ENCODE measurements at regions not wholly inside any gene's neighbourhood (a gene's known extent, or its start where the extent isn't known, plus 50 kb on each side); places are given as distances from the start of the nearest gene placed in this dataset.

DNA sequence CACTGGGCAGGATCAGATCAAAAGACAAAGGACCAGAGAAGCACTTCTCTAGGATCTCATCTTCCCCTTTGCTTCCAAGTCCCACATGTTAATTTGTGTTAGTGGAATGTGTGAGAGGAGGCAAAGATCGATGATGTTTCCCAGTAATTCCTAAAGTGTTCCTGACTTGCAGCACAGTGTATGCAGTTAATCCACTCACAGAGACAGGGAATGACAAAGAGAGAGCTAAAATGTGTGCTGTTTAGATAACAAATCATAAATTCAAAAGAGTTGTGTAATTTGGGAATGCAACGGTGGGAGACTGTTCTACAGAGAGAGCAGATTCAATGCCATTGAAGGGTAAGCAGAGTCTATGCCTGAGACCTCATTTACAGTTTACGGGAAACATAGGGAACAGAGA lies 132.0 kb upstream of the SVIL start:
- Histone ChIP-seq H3K9me3 (ENCODE audit: control insufficient read depth in 2 of 3, insufficient read depth in 1 of 3, low read length in 3 of 3) (no peaks in the 10 kb centered on the region), H3K4me3 (ENCODE audit: low read length in 3 of 3) (no peak overlapping the region), H3K27me3 (ENCODE audit: control insufficient read depth, insufficient read depth, low read length) (no peaks in the 10 kb centered on the region), H3K9ac (ENCODE audit: low read length in 3 of 3) (no peak overlapping the region), H3K36me3 (ENCODE audit: control insufficient read depth in 2 of 3, insufficient read depth in 3 of 3, low read length in 3 of 3) (no peaks in the 10 kb centered on the region), H3K4me1 (ENCODE audit: control insufficient read depth in 2 of 3, insufficient read depth in 2 of 3, low read depth in 1 of 3, low read length in 3 of 3) (no peaks in the 10 kb centered on the region), H3K27ac (ENCODE audit: low read depth in 2 of 2, low read length in 2 of 2) (no peak overlapping the region)
- intact Hi-C loops (cut with DNase I) = no loop called here
- TF ChIP-seq, protein P1, sequence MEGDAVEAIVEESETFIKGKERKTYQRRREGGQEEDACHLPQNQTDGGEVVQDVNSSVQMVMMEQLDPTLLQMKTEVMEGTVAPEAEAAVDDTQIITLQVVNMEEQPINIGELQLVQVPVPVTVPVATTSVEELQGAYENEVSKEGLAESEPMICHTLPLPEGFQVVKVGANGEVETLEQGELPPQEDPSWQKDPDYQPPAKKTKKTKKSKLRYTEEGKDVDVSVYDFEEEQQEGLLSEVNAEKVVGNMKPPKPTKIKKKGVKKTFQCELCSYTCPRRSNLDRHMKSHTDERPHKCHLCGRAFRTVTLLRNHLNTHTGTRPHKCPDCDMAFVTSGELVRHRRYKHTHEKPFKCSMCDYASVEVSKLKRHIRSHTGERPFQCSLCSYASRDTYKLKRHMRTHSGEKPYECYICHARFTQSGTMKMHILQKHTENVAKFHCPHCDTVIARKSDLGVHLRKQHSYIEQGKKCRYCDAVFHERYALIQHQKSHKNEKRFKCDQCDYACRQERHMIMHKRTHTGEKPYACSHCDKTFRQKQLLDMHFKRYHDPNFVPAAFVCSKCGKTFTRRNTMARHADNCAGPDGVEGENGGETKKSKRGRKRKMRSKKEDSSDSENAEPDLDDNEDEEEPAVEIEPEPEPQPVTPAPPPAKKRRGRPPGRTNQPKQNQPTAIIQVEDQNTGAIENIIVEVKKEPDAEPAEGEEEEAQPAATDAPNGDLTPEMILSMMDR (IDR thresholded peaks at IDR 0.05; ENCODE audit: borderline replicate concordance, extremely low read depth, insufficient read depth) = no peak
- no peak for DNase-seq
- FAIRE-seq = no peak

DNA sequence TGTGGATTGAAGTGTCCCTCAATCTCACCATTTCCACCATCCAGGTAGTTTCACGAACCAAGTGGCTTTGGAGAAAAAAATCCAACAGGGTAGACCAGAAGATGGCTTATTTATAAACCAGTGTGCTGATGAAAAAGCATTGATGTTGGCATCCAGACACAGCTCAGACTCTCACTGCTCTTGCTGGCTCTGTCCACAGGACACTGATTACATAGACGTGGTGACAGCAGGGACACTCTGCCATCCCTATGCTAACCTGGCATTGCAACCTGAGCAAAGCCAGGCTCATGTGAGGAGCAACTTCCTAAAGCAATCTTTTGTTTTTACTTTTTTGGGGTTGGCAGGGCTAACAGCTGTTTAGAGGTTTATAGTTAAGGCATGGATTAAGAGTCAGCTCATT lies 130.6 kb upstream of the SVIL start:
- H3K27me3 ChIP-seq (ENCODE audit: control insufficient read depth, insufficient read depth, low read length) = no peaks in the 10 kb centered on the region
- intact Hi-C loops (cut with DNase I) = no loop called here
- FAIRE-seq (no peak), DNase-seq (no peak)
- TF ChIP-seq, protein P1 (IDR thresholded peaks at IDR 0.05; ENCODE audit: borderline replicate concordance, extremely low read depth, insufficient read depth) = no peak
- H3K4me3 ChIP-seq (ENCODE audit: low read length in 3 of 3) = no peak overlapping the region
- no peaks in the 10 kb centered on the region for H3K9me3 ChIP-seq (ENCODE audit: control insufficient read depth in 2 of 3, insufficient read depth in 1 of 3, low read length in 3 of 3)
- H3K36me3 ChIP-seq (ENCODE audit: control insufficient read depth in 2 of 3, insufficient read depth in 3 of 3, low read length in 3 of 3) = no peaks in the 10 kb centered on the region
- no peak overlapping the region for H3K27ac ChIP-seq (ENCODE audit: low read depth in 2 of 2, low read length in 2 of 2)
- H3K4me1 ChIP-seq (ENCODE audit: control insufficient read depth in 2 of 3, insufficient read depth in 2 of 3, low read depth in 1 of 3, low read length in 3 of 3) = no peaks in the 10 kb centered on the region
- H3K9ac ChIP-seq (ENCODE audit: low read length in 3 of 3) = no peak overlapping the region

DNA sequence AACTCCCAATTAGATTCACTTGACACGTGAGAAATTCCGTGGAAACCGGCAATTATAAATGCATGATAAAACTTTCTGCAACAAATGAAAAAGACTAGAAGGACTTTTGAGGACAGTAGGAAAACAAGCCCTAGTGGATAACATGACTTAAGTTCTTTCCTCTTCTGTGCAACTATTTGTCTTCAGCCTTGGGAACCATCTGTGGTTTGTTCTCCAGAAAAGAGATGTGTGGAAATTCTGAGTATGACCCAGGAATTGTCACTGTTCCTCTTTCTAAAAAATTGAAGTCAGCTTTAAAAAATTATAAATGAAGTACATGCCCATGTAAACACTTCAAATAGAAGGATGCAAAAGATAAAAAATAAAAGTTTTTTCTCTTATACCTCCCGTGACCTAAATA lies 128.6 kb upstream of the SVIL start:
- H3K27ac ChIP-seq (ENCODE audit: low read depth in 2 of 2, low read length in 2 of 2) = no peak overlapping the region
- no peak overlapping the region for H3K4me3 ChIP-seq (ENCODE audit: low read length in 3 of 3)
- H3K9ac ChIP-seq (ENCODE audit: low read length in 3 of 3) = no peak overlapping the region
- H3K9me3 ChIP-seq (ENCODE audit: control insufficient read depth in 2 of 3, insufficient read depth in 1 of 3, low read length in 3 of 3) = no peaks in the 10 kb centered on the region
- FAIRE-seq = no peak
- no peaks in the 10 kb centered on the region for H3K27me3 ChIP-seq (ENCODE audit: control insufficient read depth, insufficient read depth, low read length)
- TF ChIP-seq, protein P1 (IDR thresholded peaks at IDR 0.05; ENCODE audit: borderline replicate concordance, extremely low read depth, insufficient read depth) = no peak
- DNase-seq = no peak
- no peaks in the 10 kb centered on the region for H3K36me3 ChIP-seq (ENCODE audit: control insufficient read depth in 2 of 3, insufficient read depth in 3 of 3, low read length in 3 of 3)
- intact Hi-C loops (cut with DNase I) = no loop called here
- no peaks in the 10 kb centered on the region for H3K4me1 ChIP-seq (ENCODE audit: control insufficient read depth in 2 of 3, insufficient read depth in 2 of 3, low read depth in 1 of 3, low read length in 3 of 3)

DNA sequence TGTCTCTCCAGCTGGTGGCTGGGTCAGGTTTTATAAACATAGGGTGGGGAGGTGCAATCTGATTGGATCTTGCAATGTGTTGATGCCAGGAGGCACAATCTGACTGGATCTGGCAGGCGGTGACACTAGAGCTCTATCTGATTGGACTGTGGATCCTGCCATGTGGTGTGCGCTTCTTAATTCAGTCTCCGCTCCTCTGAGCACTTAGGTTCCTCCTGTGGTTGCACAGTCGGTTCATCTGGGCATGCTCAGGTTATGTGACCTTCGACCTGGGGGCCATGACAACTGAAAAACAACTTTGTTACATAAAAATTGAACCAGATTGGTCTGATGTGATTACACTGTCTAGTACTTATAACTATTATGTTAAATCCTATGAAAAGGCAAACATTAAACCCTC lies 127.1 kb upstream of the SVIL start:
- intact Hi-C loops (cut with DNase I) = no loop called here
- Histone ChIP-seq H3K27me3 (ENCODE audit: control insufficient read depth, insufficient read depth, low read length) (no peaks in the 10 kb centered on the region), H3K36me3 (ENCODE audit: control insufficient read depth in 2 of 3, insufficient read depth in 3 of 3, low read length in 3 of 3) (no peaks in the 10 kb centered on the region), H3K9ac (ENCODE audit: low read length in 3 of 3) (no peak overlapping the region), H3K27ac (ENCODE audit: low read depth in 2 of 2, low read length in 2 of 2) (no peak overlapping the region), H3K9me3 (ENCODE audit: control insufficient read depth in 2 of 3, insufficient read depth in 1 of 3, low read length in 3 of 3) (no peaks in the 10 kb centered on the region), H3K4me1 (ENCODE audit: control insufficient read depth in 2 of 3, insufficient read depth in 2 of 3, low read depth in 1 of 3, low read length in 3 of 3) (peaks cover 0 to 12% (median 11%) of the 10 kb centered on the region in 3 donors), H3K4me3 (ENCODE audit: low read length in 3 of 3) (no peak overlapping the region)
- TF ChIP-seq, protein P1 (IDR thresholded peaks at IDR 0.05; ENCODE audit: borderline replicate concordance, extremely low read depth, insufficient read depth) = no peak
- FAIRE-seq = no peak
- DNase-seq = no peak

Measured in kidney (tissue), 13 donors.